Subcutaneous abdominal adipose tissue (tissue), 5 donors: ENCODE measurements at regions not wholly inside any gene's neighbourhood (a gene's known extent, or its start where the extent isn't known, plus 50 kb on each side); places are given as distances from the start of the nearest gene placed in this dataset.

Source experiments
- H3K27ac ChIP-seq: one replicate; pipeline ENCODE4 v1.7.0; 2013; ENCODE audit warnings: low read depth, mild to moderate bottlenecking, inconsistent platforms, low read length, moderate library complexity
- H3K27me3 ChIP-seq, 5 donors: one replicate each; pipeline ENCODE4 v1.7.0; 2013; ENCODE audit warnings: low read length in 5 of 5, inconsistent platforms in 1 of 5; ENCODE audit not compliant: control insufficient read depth in 5 of 5, insufficient read depth in 4 of 5
- H3K36me3 ChIP-seq, 5 donors: one replicate each; pipeline ENCODE4 v1.7.0; 2013; ENCODE audit warnings: low read length in 5 of 5; ENCODE audit not compliant: control insufficient read depth in 5 of 5, insufficient read depth in 5 of 5
- H3K4me1 ChIP-seq, 5 donors: one replicate each; pipeline ENCODE4 v1.7.0; 2013; ENCODE audit warnings: low read length in 5 of 5, mild to moderate bottlenecking in 3 of 5, moderate library complexity in 1 of 5; ENCODE audit not compliant: control insufficient read depth in 5 of 5, insufficient read depth in 5 of 5
- H3K4me3 ChIP-seq, 5 donors: one replicate each; pipeline ENCODE4 v1.7.0; 2013; ENCODE audit warnings: low read length in 5 of 5, low read depth in 1 of 5
- H3K9ac ChIP-seq, 5 donors: one replicate each; pipeline ENCODE4 v1.7.0; 2013; ENCODE audit warnings: low read length in 5 of 5, mild to moderate bottlenecking in 4 of 5, moderate library complexity in 3 of 5
- H3K9me3 ChIP-seq, 5 donors: one replicate each; pipeline ENCODE4 v1.7.0; 2013; ENCODE audit warnings: low read length in 5 of 5; ENCODE audit not compliant: control insufficient read depth in 5 of 5
- donor health status: healthy.
- donor health status: healthy.
- donor health status: healthy.
- donor health status: healthy.
- donor health status: healthy.

- Histone ChIP-seq H3K27ac (no peak overlapping the region), H3K36me3 (no peaks in the 10 kb centered on the region), H3K4me3 (no peak overlapping the region), H3K4me1 (peaks cover 0 to 13% (median 8%) of the 10 kb centered on the region in 5 donors), H3K9ac (no peak overlapping the region), H3K27me3 (peaks cover 0 to 4% (median 0%) of the 10 kb centered on the region in 5 donors), H3K9me3 (no peaks in the 10 kb centered on the region)
Observed at GRCh38 chr9:86449246-86449645, 95.0 kb upstream of the TUT7 start.

- no peak overlapping the region for H3K27ac ChIP-seq
- no peaks in the 10 kb centered on the region for H3K36me3 ChIP-seq
- peaks cover 0 to 4% (median 0%) of the 10 kb centered on the region in 5 donors for H3K27me3 ChIP-seq
- H3K9ac ChIP-seq, result no peak overlapping the region
- H3K4me1 ChIP-seq, result no peaks in the 10 kb centered on the region
- no peaks in the 10 kb centered on the region for H3K9me3 ChIP-seq
- H3K4me3 ChIP-seq, result no peak overlapping the region
Observed at GRCh38 chr9:86445671-86446070, 91.5 kb upstream of the TUT7 start.

- H3K4me3 ChIP-seq, result no peak overlapping the region
- no peaks in the 10 kb centered on the region for H3K4me1 ChIP-seq
- H3K9ac ChIP-seq, result no peak overlapping the region
- peaks cover 0 to 4% (median 0%) of the 10 kb centered on the region in 5 donors for H3K27me3 ChIP-seq
- H3K9me3 ChIP-seq, result no peaks in the 10 kb centered on the region
- H3K36me3 ChIP-seq, result no peaks in the 10 kb centered on the region
- no peak overlapping the region for H3K27ac ChIP-seq
Observed at GRCh38 chr9:86443992-86444391, 89.8 kb upstream of the TUT7 start.

- no peaks in the 10 kb centered on the region for H3K36me3 ChIP-seq
- no peak overlapping the region for H3K4me3 ChIP-seq
- H3K27ac ChIP-seq, result no peak overlapping the region
- peaks cover 0 to 2% (median 0%) of the 10 kb centered on the region in 5 donors for H3K9me3 ChIP-seq
- H3K9ac ChIP-seq, result no peak overlapping the region
- H3K4me1 ChIP-seq, result peaks cover 0 to 6% (median 0%) of the 10 kb centered on the region in 5 donors
- H3K27me3 ChIP-seq, result no peaks in the 10 kb centered on the region
Observed at GRCh38 chr9:86434039-86434726, 80.0 kb upstream of the TUT7 start.

- Histone ChIP-seq H3K9ac (no peak overlapping the region), H3K4me3 (no peak overlapping the region), H3K27ac (no peak overlapping the region), H3K4me1 (peaks cover 0 to 11% (median 4%) of the 10 kb centered on the region in 5 donors), H3K36me3 (no peaks in the 10 kb centered on the region), H3K9me3 (no peaks in the 10 kb centered on the region), H3K27me3 (peaks cover 0 to 3% (median 0%) of the 10 kb centered on the region in 5 donors)
Observed at GRCh38 chr9:86424251-86424891, 70.2 kb upstream of the TUT7 start.

GRCh38 chr9:86413971-86414880, 60.0 kb upstream of the TUT7 start:
- Histone ChIP-seq H3K36me3 (no peaks in the 10 kb centered on the region), H3K27ac (peak overlapping the region; percentile 1), H3K27me3 (no peaks in the 10 kb centered on the region), H3K4me3 (no peak overlapping the region), H3K9me3 (no peaks in the 10 kb centered on the region), H3K9ac (no peak overlapping the region), H3K4me1 (peaks cover 0 to 12% (median 3%) of the 10 kb centered on the region in 5 donors)

GRCh38 chr9:86410281-86410680, 56.1 kb upstream of the TUT7 start:
- Histone ChIP-seq H3K27ac (no peak overlapping the region), H3K4me1 (peaks cover 0 to 24% (median 9%) of the 10 kb centered on the region in 5 donors), H3K4me3 (no peak overlapping the region), H3K9ac (no peak overlapping the region), H3K36me3 (no peaks in the 10 kb centered on the region), H3K27me3 (peaks cover 0 to 7% (median 4%) of the 10 kb centered on the region in 5 donors), H3K9me3 (no peaks in the 10 kb centered on the region)

GRCh38 chr9:86408121-86408520, 53.9 kb upstream of the TUT7 start:
- Histone ChIP-seq H3K9me3 (no peaks in the 10 kb centered on the region), H3K36me3 (no peaks in the 10 kb centered on the region), H3K4me3 (no peak overlapping the region), H3K9ac (no peak overlapping the region), H3K27me3 (peaks cover 0 to 7% (median 4%) of the 10 kb centered on the region in 5 donors), H3K4me1 (peaks cover 0 to 16% (median 7%) of the 10 kb centered on the region in 5 donors), H3K27ac (no peak overlapping the region)

- no peak overlapping the region for H3K27ac ChIP-seq
- no peak overlapping the region for H3K4me3 ChIP-seq
- peaks cover 0 to 16% (median 7%) of the 10 kb centered on the region in 5 donors for H3K4me1 ChIP-seq
- H3K27me3 ChIP-seq, result peaks cover 0 to 7% (median 4%) of the 10 kb centered on the region in 5 donors
- no peaks in the 10 kb centered on the region for H3K9me3 ChIP-seq
- no peaks in the 10 kb centered on the region for H3K36me3 ChIP-seq
- no peak overlapping the region for H3K9ac ChIP-seq
Observed at GRCh38 chr9:86407022-86407421, 52.8 kb upstream of the TUT7 start.
